Sigmoid colon (tissue), 6 donors: ENCODE measurements at regions not wholly inside any gene's neighbourhood (a gene's known extent, or its start where the extent isn't known, plus 50 kb on each side); places are given as distances from the start of the nearest gene placed in this dataset.

Source experiments
- DNase-seq: peaks from one replicate; pipeline ENCODE4 v3.0.0-alpha.2; 2019
- H3K27ac ChIP-seq, 4 donors: fragments of 200-600 bp; sonication (generic); one replicate each; pipeline ENCODE4 v1.5.1; 2016 to 2019; ENCODE audit warnings: mild to moderate bottlenecking in 1 of 4
- H3K27me3 ChIP-seq, 3 donors: fragments of 200-600 bp; sonication (generic); one replicate each; pipeline ENCODE4 v1.5.1; 2019; ENCODE audit warnings: mild to moderate bottlenecking in 1 of 3
- H3K36me3 ChIP-seq, 4 donors: fragments of 200-600 bp; sonication (generic); one replicate each; pipeline ENCODE4 v1.5.1; 2016 to 2019
- H3K4me1 ChIP-seq, 4 donors: fragments of 200-600 bp; sonication (generic); one replicate each; pipeline ENCODE4 v1.5.1; 2017 to 2019
- H3K4me3 ChIP-seq, 4 donors: fragments of 200-600 bp; sonication (generic); one replicate each; pipeline ENCODE4 v1.5.1; 2017 to 2019; ENCODE audit warnings: mild to moderate bottlenecking in 2 of 4, moderate library complexity in 1 of 4
- H3K9me3 ChIP-seq, 4 donors: fragments of 200-600 bp in 3 of 4; sonication (generic) in 3 of 4; one replicate each; pipeline versions ENCODE4 v1.5.1 to v1.6.1; 2013 to 2019
- EP300 ChIP-seq, 4 donors: sonication (generic); formaldehyde crosslinking; IDR thresholded peaks; one replicate each; pipeline ENCODE4 v1.6.1; 2017; ENCODE audit warnings: antibody characterized with exemption in 4 of 4
- POLR2A ChIP-seq, 2 donors: fragments of 450-650 bp; IDR thresholded peaks; one replicate each; pipeline ENCODE4 v1.6.1; 2016; ENCODE audit warnings: antibody characterized with exemption in 2 of 2, mild to moderate bottlenecking in 2 of 2, moderate library complexity in 2 of 2
- POLR2AphosphoS5 ChIP-seq, 4 donors: sonication (generic); formaldehyde crosslinking; IDR thresholded peaks; one replicate each; pipeline ENCODE4 v1.6.1; 2017; ENCODE audit warnings: antibody characterized with exemption in 4 of 4
- WGBS, 2 donors: extraction: QIAGEN DNeasy Blood & Tissue Kit; methylation state at CpG; one replicate each; pipeline ENCODE4 v1.1.7; 2013; 5-methylcytosine and 5-hydroxymethylcytosine counted together
- intact Hi-C: fragments of 100-400 bp; cut with DNase I; formaldehyde crosslinking; loops from one replicate; pipeline ENCODE4 v1.15.1; 2023
- TF ChIP-seq, protein P1 (sequence below), 4 experiments: fragments of 450-650 bp in 3 of 4; fragments of 200-600 bp in 1 of 4; IDR thresholded peaks; one replicate each; pipeline ENCODE4 v1.5.1; 2016 to 2019; ENCODE audit warnings: antibody characterized with exemption in 4 of 4, mild to moderate bottlenecking in 3 of 4, moderate library complexity in 2 of 4
- donor health status: healthy with polysubstance abuse.
- donor health status: healthy.

DNA sequence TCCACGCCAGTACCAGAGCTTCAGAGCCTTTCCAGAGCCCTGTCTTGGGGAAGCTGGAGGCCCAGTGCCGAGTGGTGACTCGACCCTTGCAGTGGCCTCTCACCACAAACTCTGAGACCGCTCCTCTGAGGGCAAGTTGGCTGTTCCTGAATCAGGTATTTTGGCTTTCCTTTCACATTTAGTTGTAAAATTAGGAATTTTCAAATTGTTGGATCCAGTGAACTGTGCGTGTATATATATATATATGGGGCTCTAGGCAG, 128.7 kb upstream of the UNC5B start:
- Histone ChIP-seq H3K27me3 (no peaks in the 10 kb centered on the region), H3K4me1 (no peaks in the 10 kb centered on the region), H3K27ac (no peak overlapping the region), H3K36me3 (no peaks in the 10 kb centered on the region), H3K9me3 (no peaks in the 10 kb centered on the region), H3K4me3 (no peak overlapping the region)
- no peak for DNase-seq
- TF ChIP-seq, protein P1, sequence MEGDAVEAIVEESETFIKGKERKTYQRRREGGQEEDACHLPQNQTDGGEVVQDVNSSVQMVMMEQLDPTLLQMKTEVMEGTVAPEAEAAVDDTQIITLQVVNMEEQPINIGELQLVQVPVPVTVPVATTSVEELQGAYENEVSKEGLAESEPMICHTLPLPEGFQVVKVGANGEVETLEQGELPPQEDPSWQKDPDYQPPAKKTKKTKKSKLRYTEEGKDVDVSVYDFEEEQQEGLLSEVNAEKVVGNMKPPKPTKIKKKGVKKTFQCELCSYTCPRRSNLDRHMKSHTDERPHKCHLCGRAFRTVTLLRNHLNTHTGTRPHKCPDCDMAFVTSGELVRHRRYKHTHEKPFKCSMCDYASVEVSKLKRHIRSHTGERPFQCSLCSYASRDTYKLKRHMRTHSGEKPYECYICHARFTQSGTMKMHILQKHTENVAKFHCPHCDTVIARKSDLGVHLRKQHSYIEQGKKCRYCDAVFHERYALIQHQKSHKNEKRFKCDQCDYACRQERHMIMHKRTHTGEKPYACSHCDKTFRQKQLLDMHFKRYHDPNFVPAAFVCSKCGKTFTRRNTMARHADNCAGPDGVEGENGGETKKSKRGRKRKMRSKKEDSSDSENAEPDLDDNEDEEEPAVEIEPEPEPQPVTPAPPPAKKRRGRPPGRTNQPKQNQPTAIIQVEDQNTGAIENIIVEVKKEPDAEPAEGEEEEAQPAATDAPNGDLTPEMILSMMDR (IDR thresholded peaks at IDR 0.05), result no peak
- TF ChIP-seq EP300 (IDR thresholded peaks at IDR 0.05) (no peak), POLR2AphosphoS5 (IDR thresholded peaks at IDR 0.05) (no peak), POLR2A (IDR thresholded peaks at IDR 0.05) (no peak)
- WGBS, 2 donors, result 68 to 70% methylated on average over 5 of the region's 5 CpGs
- intact Hi-C loops, result no loop called here

DNA sequence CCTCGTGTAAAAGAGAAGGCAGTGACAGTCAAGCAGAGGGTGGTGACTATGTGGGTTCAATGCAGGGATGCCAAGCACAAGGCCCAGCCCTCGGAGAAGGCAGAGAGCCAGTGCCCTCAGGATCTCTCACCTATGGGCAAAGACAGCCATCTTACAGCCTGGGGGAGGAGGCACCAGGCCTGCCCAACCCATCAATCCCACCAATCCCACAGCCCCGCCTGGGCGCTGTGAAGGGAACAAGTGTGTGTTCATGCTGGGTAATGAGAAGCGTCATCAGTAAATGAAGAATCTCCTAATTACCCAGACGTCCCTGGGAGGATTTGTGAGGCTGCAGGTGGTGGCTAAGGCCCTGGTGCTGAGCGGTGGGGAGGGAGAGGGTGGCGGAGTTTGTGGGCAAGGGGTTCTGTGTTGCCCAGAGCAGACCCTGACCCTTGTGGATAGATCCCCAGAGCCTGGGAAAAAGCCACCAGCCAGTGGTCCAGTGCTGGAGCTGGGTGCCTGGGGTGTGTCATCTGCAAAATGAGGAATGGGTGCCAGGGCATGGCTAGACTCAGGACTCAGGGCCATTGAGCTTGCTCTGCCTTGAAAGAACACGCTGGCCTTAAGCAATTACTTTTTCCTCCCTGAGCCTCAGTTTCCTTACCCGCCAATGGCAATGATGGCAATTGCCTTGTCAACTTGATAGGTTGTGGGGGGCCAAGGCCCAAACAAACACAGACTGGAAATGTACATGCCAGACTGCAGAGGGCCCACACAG, 128.1 kb upstream of the UNC5B start:
- Histone ChIP-seq H3K4me3 (no peak overlapping the region), H3K36me3 (no peaks in the 10 kb centered on the region), H3K4me1 (no peaks in the 10 kb centered on the region), H3K27me3 (no peaks in the 10 kb centered on the region), H3K27ac (no peak overlapping the region), H3K9me3 (no peaks in the 10 kb centered on the region)
- TF ChIP-seq, protein P1 (IDR thresholded peaks at IDR 0.05), result no peak
- TF ChIP-seq POLR2AphosphoS5 (IDR thresholded peaks at IDR 0.05), result no peak
- no peak for TF ChIP-seq POLR2A (IDR thresholded peaks at IDR 0.05)
- TF ChIP-seq EP300 (IDR thresholded peaks at IDR 0.05), result no peak
- 78 to 87% methylated on average over 10 of the region's 10 CpGs for WGBS, 2 donors
- intact Hi-C loops, result no loop called here
- peak; percentile 21 for DNase-seq

DNA sequence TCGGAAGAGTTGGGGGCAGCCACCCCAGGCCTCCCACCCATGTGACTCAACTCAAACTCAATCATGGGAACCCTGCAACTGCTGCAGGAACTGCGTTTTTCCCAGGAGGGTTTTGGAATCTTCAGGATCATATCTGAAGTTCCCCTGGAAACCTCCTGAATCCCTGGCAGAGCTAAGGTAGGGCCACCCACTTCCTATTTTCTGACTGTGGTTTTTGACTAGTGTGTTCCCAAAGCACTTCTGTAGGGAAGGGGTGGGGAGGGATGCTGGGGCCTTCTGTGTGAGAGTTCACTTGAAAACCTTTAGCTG, 127.6 kb upstream of the UNC5B start:
- H3K9me3 ChIP-seq, result no peaks in the 10 kb centered on the region
- DNase-seq, result no peak
- intact Hi-C loops, result no loop called here
- no peak overlapping the region for H3K27ac ChIP-seq
- no peaks in the 10 kb centered on the region for H3K36me3 ChIP-seq
- no peaks in the 10 kb centered on the region for H3K4me1 ChIP-seq
- H3K4me3 ChIP-seq, result no peak overlapping the region
- whole genome bisulfite sequencing, 2 donors, result 77 to 89% methylated on average over 2 of the region's 2 CpGs
- no peaks in the 10 kb centered on the region for H3K27me3 ChIP-seq
- TF ChIP-seq, protein P1 (IDR thresholded peaks at IDR 0.05), result no peak
- TF ChIP-seq EP300 (IDR thresholded peaks at IDR 0.05) (no peak), POLR2A (IDR thresholded peaks at IDR 0.05) (no peak), POLR2AphosphoS5 (IDR thresholded peaks at IDR 0.05) (no peak)

DNA sequence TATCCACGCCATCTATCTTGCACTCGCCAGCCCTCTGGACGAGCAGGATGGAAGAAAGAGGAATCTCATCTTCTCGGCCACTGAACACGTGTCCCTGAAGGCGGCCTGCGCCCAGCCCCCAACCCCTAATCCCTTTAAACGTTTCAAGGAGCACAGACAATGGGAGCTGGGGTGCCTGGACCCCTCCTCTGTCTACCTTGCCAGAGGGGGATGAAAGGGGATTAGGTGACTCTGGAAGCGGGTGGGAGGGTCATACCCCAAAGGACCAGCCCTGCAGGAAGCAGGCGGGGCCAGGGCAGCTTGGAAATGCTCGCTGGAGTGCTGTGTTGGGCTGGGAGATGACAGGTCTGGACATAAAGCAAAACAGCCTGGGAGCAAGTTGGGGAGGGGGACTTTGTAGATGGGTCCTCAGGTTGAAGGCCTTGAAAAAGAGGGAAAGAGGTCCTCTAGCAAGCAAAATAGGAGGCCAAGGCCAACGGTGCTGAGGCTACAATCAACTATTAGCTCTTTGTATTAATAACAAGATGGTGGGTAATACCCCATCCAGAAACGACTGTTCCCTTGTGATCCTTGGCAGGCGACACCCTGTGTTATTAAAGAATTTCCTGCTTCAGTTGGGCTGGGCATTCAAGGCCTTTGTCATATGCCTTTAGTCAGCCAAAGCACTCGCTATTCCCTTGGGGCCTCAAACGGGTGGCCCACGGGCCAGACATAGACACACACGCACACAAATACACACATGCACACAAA, 126.5 kb upstream of the UNC5B start:
- Histone ChIP-seq H3K27ac (no peak overlapping the region), H3K4me1 (no peaks in the 10 kb centered on the region), H3K4me3 (no peak overlapping the region), H3K9me3 (no peaks in the 10 kb centered on the region), H3K27me3 (no peaks in the 10 kb centered on the region), H3K36me3 (no peaks in the 10 kb centered on the region)
- intact Hi-C loops, result no loop called here
- 61 to 77% methylated on average over 18 of the region's 18 CpGs for WGBS, 2 donors
- TF ChIP-seq, protein P1 (IDR thresholded peaks at IDR 0.05), result no peak
- TF ChIP-seq POLR2A (IDR thresholded peaks at IDR 0.05), result no peak
- TF ChIP-seq POLR2AphosphoS5 (IDR thresholded peaks at IDR 0.05), result no peak
- no peak for TF ChIP-seq EP300 (IDR thresholded peaks at IDR 0.05)
- DNase-seq, result peak; percentile 48
